HG03097 (cell line): ENCODE measurements at regions not wholly inside any gene's neighbourhood (a gene's known extent, or its start where the extent isn't known, plus 50 kb on each side); places are given as distances from the start of the nearest gene placed in this dataset.

ENCODE experiments used
- ATAC-seq: cut with Tn5 transposase; IDR thresholded peaks from one replicate; pipeline ENCODE4 v1.9.1; 2021; ENCODE audit not compliant: unreplicated experiment, low FRiP score

- no peak for ATAC-seq
Observed at GRCh38 chr7:17716816-17717215, 223.5 kb downstream of the SNX13 start.

- ATAC-seq: no peak
Observed at GRCh38 chr7:17719998-17720397, 220.3 kb downstream of the SNX13 start.

- no peak for ATAC-seq
Observed at GRCh38 chr7:17721736-17722285, 218.5 kb downstream of the SNX13 start.

- no peak for ATAC-seq
Observed at GRCh38 chr7:17722798-17723197, 217.5 kb downstream of the SNX13 start.

GRCh38 chr7:17725821-17726220, 214.5 kb downstream of the SNX13 start:
- ATAC-seq: no peak

- no peak for ATAC-seq
Observed at GRCh38 chr7:17732083-17732482, 208.2 kb downstream of the SNX13 start.
